ENCODE measurements at regions not wholly inside any gene's neighbourhood (a gene's known extent, or its start where the extent isn't known, plus 50 kb on each side); places are given as distances from the start of the nearest gene placed in this dataset.

- H3K27me3 ChIP-seq (replicated peaks in 1 of 2; ENCODE audit: control insufficient read depth in 2 of 2, extremely low read depth in 1 of 2, insufficient read depth in 2 of 2, low read length in 1 of 2) = no peaks in the 10 kb centered on the region
- DNase-seq = no peak
Observed at GRCh38 chr5:144812763-144813162, 642.1 kb downstream of the KCTD16 start.

GRCh38 chr5:144800169-144800568 lies 629.5 kb downstream of the KCTD16 start:
- ChIA-PET POLR2A (no interaction called here), CTCF (no interaction called here)
- DNase-seq (no peak), ATAC-seq (replicated peaks in 1 of 4) (no peak)
- no peaks in the 10 kb centered on the region for H3K27me3 Mint-ChIP-seq
- H3K36me3 ChIP-seq (ENCODE audit: control insufficient read depth in 2 of 2, extremely low read depth in 1 of 2, insufficient read depth in 1 of 2, low read length in 1 of 2) = no peaks in the 10 kb centered on the region
- H3K9me3 ChIP-seq = no peaks in the 10 kb centered on the region
- H3K36me3 Mint-ChIP-seq = no peaks in the 10 kb centered on the region
- no peak overlapping the region for H3K4me3 ChIP-seq (ENCODE audit: control insufficient read depth in 1 of 2, extremely low read depth in 1 of 2, low read length in 1 of 2)
- peaks cover 0 to 4% (median 0%) of the 10 kb centered on the region in 3 donors for H3K9me3 Mint-ChIP-seq
- H3K4me1 Mint-ChIP-seq = no peaks in the 10 kb centered on the region
- H3K4me1 ChIP-seq (ENCODE audit: control insufficient read depth in 1 of 2, extremely low read depth in 1 of 2, insufficient read depth in 2 of 2, low read length in 2 of 2) = no peaks in the 10 kb centered on the region
- H3K27ac ChIP-seq (ENCODE audit: low read length) = no peak overlapping the region
- no peaks in the 10 kb centered on the region for H3K27me3 ChIP-seq (replicated peaks in 1 of 2; ENCODE audit: control insufficient read depth in 2 of 2, extremely low read depth in 1 of 2, insufficient read depth in 2 of 2, low read length in 1 of 2)
- no peak overlapping the region for H3K27ac Mint-ChIP-seq
- no peak overlapping the region for H3K4me3 Mint-ChIP-seq

More at GRCh38 chr5:144812763-144813162, 642.1 kb downstream of the KCTD16 start:
- ChIA-PET CTCF (no interaction called here), POLR2A (no interaction called here)
- no peaks in the 10 kb centered on the region for H3K4me1 Mint-ChIP-seq
- H3K27ac Mint-ChIP-seq = no peak overlapping the region
- ATAC-seq (replicated peaks in 1 of 4) = no peak
- Histone ChIP-seq H3K36me3 (ENCODE audit: control insufficient read depth in 2 of 2, extremely low read depth in 1 of 2, insufficient read depth in 1 of 2, low read length in 1 of 2) (no peaks in the 10 kb centered on the region), H3K4me1 (ENCODE audit: control insufficient read depth in 1 of 2, extremely low read depth in 1 of 2, insufficient read depth in 2 of 2, low read length in 2 of 2) (no peaks in the 10 kb centered on the region), H3K9me3 (no peaks in the 10 kb centered on the region), H3K27ac (ENCODE audit: low read length) (no peak overlapping the region), H3K4me3 (ENCODE audit: control insufficient read depth in 1 of 2, extremely low read depth in 1 of 2, low read length in 1 of 2) (no peak overlapping the region)
- no peak overlapping the region for H3K4me3 Mint-ChIP-seq
- no peaks in the 10 kb centered on the region for H3K36me3 Mint-ChIP-seq
- H3K27me3 Mint-ChIP-seq = no peaks in the 10 kb centered on the region
- H3K9me3 Mint-ChIP-seq = peaks cover 11 to 26% (median 22%) of the 10 kb centered on the region in 3 donors
- 20% methylated on average over 1 of the region's 2 CpGs for WGBS (ENCODE audit: insufficient coverage)

- CTCF ChIA-PET = no interaction called here
- no peaks in the 10 kb centered on the region for H3K4me1 ChIP-seq (ENCODE audit: control insufficient read depth in 1 of 2, extremely low read depth in 1 of 2, insufficient read depth in 2 of 2, low read length in 2 of 2)
- WGBS (ENCODE audit: insufficient coverage) = no CpG with 5 or more reads among the region's 1 CpG
- no peaks in the 10 kb centered on the region for H3K27me3 ChIP-seq (replicated peaks in 1 of 2; ENCODE audit: control insufficient read depth in 2 of 2, extremely low read depth in 1 of 2, insufficient read depth in 2 of 2, low read length in 1 of 2)
- H3K4me3 Mint-ChIP-seq = no peak overlapping the region
- no peaks in the 10 kb centered on the region for H3K27me3 Mint-ChIP-seq
- H3K9me3 Mint-ChIP-seq = peaks cover 6 to 13% (median 7%) of the 10 kb centered on the region in 3 donors
- ATAC-seq (replicated peaks in 1 of 4) = no peak
- H3K4me1 Mint-ChIP-seq = no peaks in the 10 kb centered on the region
- DNase-seq = no peak
- H3K27ac Mint-ChIP-seq = no peak overlapping the region
- H3K27ac ChIP-seq (ENCODE audit: low read length) = no peak overlapping the region
- no peaks in the 10 kb centered on the region for H3K36me3 ChIP-seq (ENCODE audit: control insufficient read depth in 2 of 2, extremely low read depth in 1 of 2, insufficient read depth in 1 of 2, low read length in 1 of 2)
- POLR2A ChIA-PET = no interaction called here
- H3K4me3 ChIP-seq (ENCODE audit: control insufficient read depth in 1 of 2, extremely low read depth in 1 of 2, low read length in 1 of 2) = no peak overlapping the region
- H3K9me3 ChIP-seq = no peaks in the 10 kb centered on the region
- H3K36me3 Mint-ChIP-seq = no peaks in the 10 kb centered on the region
Observed at GRCh38 chr5:144798595-144798994, 627.9 kb downstream of the KCTD16 start.

- ATAC-seq (replicated peaks in 1 of 4) (no peak), DNase-seq (no peak)
- Histone ChIP-seq H3K4me1 (ENCODE audit: control insufficient read depth in 1 of 2, extremely low read depth in 1 of 2, insufficient read depth in 2 of 2, low read length in 2 of 2) (no peaks in the 10 kb centered on the region), H3K9me3 (no peaks in the 10 kb centered on the region), H3K4me3 (ENCODE audit: control insufficient read depth in 1 of 2, extremely low read depth in 1 of 2, low read length in 1 of 2) (no peak overlapping the region), H3K36me3 (ENCODE audit: control insufficient read depth in 2 of 2, extremely low read depth in 1 of 2, insufficient read depth in 1 of 2, low read length in 1 of 2) (no peaks in the 10 kb centered on the region), H3K27ac (ENCODE audit: low read length) (no peak overlapping the region), H3K27me3 (replicated peaks in 1 of 2; ENCODE audit: control insufficient read depth in 2 of 2, extremely low read depth in 1 of 2, insufficient read depth in 2 of 2, low read length in 1 of 2) (no peaks in the 10 kb centered on the region)
- WGBS (ENCODE audit: insufficient coverage) = no CpG with 5 or more reads among the region's 1 CpG
- H3K4me1 Mint-ChIP-seq = no peaks in the 10 kb centered on the region
- CTCF ChIA-PET = no interaction called here
- no peaks in the 10 kb centered on the region for H3K36me3 Mint-ChIP-seq
- peaks cover 15 to 18% (median 16%) of the 10 kb centered on the region in 3 donors for H3K9me3 Mint-ChIP-seq
- POLR2A ChIA-PET = no interaction called here
- H3K27ac Mint-ChIP-seq = no peak overlapping the region
- H3K27me3 Mint-ChIP-seq = no peaks in the 10 kb centered on the region
- no peak overlapping the region for H3K4me3 Mint-ChIP-seq
Observed at GRCh38 chr5:144794922-144795321, 624.2 kb downstream of the KCTD16 start.

GRCh38 chr5:144788556-144788955 lies 617.9 kb downstream of the KCTD16 start:
- Mint-ChIP-seq H3K4me1 (no peaks in the 10 kb centered on the region), H3K4me3 (no peak overlapping the region), H3K27me3 (no peaks in the 10 kb centered on the region), H3K36me3 (no peaks in the 10 kb centered on the region), H3K9me3 (peaks cover 12 to 23% (median 15%) of the 10 kb centered on the region in 3 donors), H3K27ac (no peak overlapping the region)
- Histone ChIP-seq H3K27ac (ENCODE audit: low read length) (no peak overlapping the region), H3K9me3 (no peaks in the 10 kb centered on the region), H3K4me1 (ENCODE audit: control insufficient read depth in 1 of 2, extremely low read depth in 1 of 2, insufficient read depth in 2 of 2, low read length in 2 of 2) (no peaks in the 10 kb centered on the region), H3K4me3 (ENCODE audit: control insufficient read depth in 1 of 2, extremely low read depth in 1 of 2, low read length in 1 of 2) (no peak overlapping the region), H3K27me3 (replicated peaks in 1 of 2; ENCODE audit: control insufficient read depth in 2 of 2, extremely low read depth in 1 of 2, insufficient read depth in 2 of 2, low read length in 1 of 2) (no peaks in the 10 kb centered on the region), H3K36me3 (ENCODE audit: control insufficient read depth in 2 of 2, extremely low read depth in 1 of 2, insufficient read depth in 1 of 2, low read length in 1 of 2) (no peaks in the 10 kb centered on the region)
- 100% methylated on average over 1 of the region's 3 CpGs for WGBS (ENCODE audit: insufficient coverage)
- ChIA-PET CTCF (no interaction called here), POLR2A (no interaction called here)
- no peak for ATAC-seq (replicated peaks in 1 of 4)
- no peak for DNase-seq

GRCh38 chr5:144788046-144788445 lies 617.4 kb downstream of the KCTD16 start:
- Histone ChIP-seq H3K9me3 (no peaks in the 10 kb centered on the region), H3K27ac (ENCODE audit: low read length) (no peak overlapping the region), H3K4me1 (ENCODE audit: control insufficient read depth in 1 of 2, extremely low read depth in 1 of 2, insufficient read depth in 2 of 2, low read length in 2 of 2) (no peaks in the 10 kb centered on the region), H3K4me3 (ENCODE audit: control insufficient read depth in 1 of 2, extremely low read depth in 1 of 2, low read length in 1 of 2) (no peak overlapping the region), H3K27me3 (replicated peaks in 1 of 2; ENCODE audit: control insufficient read depth in 2 of 2, extremely low read depth in 1 of 2, insufficient read depth in 2 of 2, low read length in 1 of 2) (no peaks in the 10 kb centered on the region), H3K36me3 (ENCODE audit: control insufficient read depth in 2 of 2, extremely low read depth in 1 of 2, insufficient read depth in 1 of 2, low read length in 1 of 2) (no peaks in the 10 kb centered on the region)
- DNase-seq (no peak), ATAC-seq (replicated peaks in 1 of 4) (no peak)
- POLR2A ChIA-PET = no interaction called here
- H3K4me3 Mint-ChIP-seq = no peak overlapping the region
- WGBS (ENCODE audit: insufficient coverage) = no CpG with 5 or more reads among the region's 1 CpG
- no peaks in the 10 kb centered on the region for H3K4me1 Mint-ChIP-seq
- no peak overlapping the region for H3K27ac Mint-ChIP-seq
- no peaks in the 10 kb centered on the region for H3K27me3 Mint-ChIP-seq
- CTCF ChIA-PET = no interaction called here
- peaks cover 12 to 20% (median 12%) of the 10 kb centered on the region in 3 donors for H3K9me3 Mint-ChIP-seq
- H3K36me3 Mint-ChIP-seq = no peaks in the 10 kb centered on the region

GRCh38 chr5:144779368-144779767 lies 608.7 kb downstream of the KCTD16 start:
- H3K27me3 ChIP-seq (replicated peaks in 1 of 2; ENCODE audit: control insufficient read depth in 2 of 2, extremely low read depth in 1 of 2, insufficient read depth in 2 of 2, low read length in 1 of 2) = no peaks in the 10 kb centered on the region
- no peaks in the 10 kb centered on the region for H3K9me3 ChIP-seq
- Mint-ChIP-seq H3K9me3 (peaks cover 5 to 12% (median 11%) of the 10 kb centered on the region in 3 donors), H3K36me3 (no peaks in the 10 kb centered on the region), H3K4me1 (no peaks in the 10 kb centered on the region), H3K4me3 (no peak overlapping the region), H3K27me3 (no peaks in the 10 kb centered on the region), H3K27ac (no peak overlapping the region)
- no peaks in the 10 kb centered on the region for H3K4me1 ChIP-seq (ENCODE audit: control insufficient read depth in 1 of 2, extremely low read depth in 1 of 2, insufficient read depth in 2 of 2, low read length in 2 of 2)
- no peak overlapping the region for H3K4me3 ChIP-seq (ENCODE audit: control insufficient read depth in 1 of 2, extremely low read depth in 1 of 2, low read length in 1 of 2)
- ChIA-PET CTCF (no interaction called here), POLR2A (no interaction called here)
- no peak for DNase-seq
- H3K36me3 ChIP-seq (ENCODE audit: control insufficient read depth in 2 of 2, extremely low read depth in 1 of 2, insufficient read depth in 1 of 2, low read length in 1 of 2) = no peaks in the 10 kb centered on the region
- no CpG with 5 or more reads among the region's 3 CpGs for WGBS (ENCODE audit: insufficient coverage)
- ATAC-seq (replicated peaks in 1 of 4) = no peak
- no peak overlapping the region for H3K27ac ChIP-seq (ENCODE audit: low read length)
